ENCODE measurements at regions not wholly inside any gene's neighbourhood (a gene's known extent, or its start where the extent isn't known, plus 50 kb on each side); places are given as distances from the start of the nearest gene placed in this dataset.
"Not testable (repeated sequence)": the region's sequence is repeated elsewhere in the genome, so short reads cannot be mapped to it uniquely, and the experiment has no call there.

DNA sequence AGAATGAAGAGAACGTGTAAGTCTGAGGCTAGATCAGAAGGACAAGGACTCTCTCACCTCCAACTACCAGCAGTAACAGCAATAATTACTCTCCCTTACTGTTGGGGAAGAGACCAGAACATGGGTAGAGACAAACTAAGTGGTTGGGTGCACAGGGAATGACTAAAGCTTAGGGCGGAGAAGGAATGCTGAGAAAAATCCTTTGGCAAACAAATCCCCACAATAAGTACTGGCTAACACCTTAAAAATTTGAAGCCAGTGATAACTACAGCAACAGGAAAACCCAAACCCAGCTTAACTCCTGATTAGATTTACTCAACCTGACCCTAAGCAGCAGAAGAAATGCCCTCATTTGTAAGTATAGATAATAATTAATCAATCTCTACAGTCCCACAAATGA is 759.0 kb downstream of the AACS start:
- DNase-seq = no peak

DNA sequence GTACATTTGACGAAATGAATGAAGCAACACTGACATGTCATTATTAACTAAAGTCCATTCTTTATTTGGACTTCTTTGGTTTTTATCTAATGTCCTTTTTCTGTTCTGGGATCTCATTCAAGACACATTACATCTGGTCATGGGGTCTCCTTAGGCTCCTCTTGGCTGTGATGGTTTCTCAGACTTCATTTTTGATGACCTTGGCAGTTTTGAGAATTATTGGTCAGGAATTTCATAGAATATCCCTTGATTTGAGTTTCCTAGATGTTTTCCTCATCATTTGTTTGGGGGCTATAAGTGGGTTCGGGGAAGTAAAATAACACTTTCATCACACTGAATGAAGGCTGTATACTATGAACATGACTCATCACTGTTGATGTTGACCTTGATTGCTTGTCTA is 770.6 kb downstream of the AACS start:
- no peak for DNase-seq

DNA sequence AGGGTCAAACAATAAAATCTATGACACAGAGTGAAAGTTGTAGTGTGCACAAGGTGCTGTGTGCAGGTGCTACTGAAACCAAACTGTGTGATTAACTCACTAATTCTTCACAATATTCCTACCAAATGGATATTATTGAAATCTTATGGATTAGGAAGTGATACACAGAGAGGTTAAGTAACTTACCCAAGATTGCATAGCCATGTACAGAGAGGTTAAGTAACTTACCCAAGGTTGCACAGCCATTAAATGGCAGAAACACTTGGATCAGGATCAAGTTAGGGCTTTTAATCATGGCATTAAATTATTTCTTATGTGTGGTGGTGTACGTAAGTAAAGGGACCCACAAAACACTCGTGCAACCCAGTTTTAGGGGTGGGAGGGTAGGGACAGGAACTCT is 771.4 kb downstream of the AACS start:
- no peak for DNase-seq

DNA sequence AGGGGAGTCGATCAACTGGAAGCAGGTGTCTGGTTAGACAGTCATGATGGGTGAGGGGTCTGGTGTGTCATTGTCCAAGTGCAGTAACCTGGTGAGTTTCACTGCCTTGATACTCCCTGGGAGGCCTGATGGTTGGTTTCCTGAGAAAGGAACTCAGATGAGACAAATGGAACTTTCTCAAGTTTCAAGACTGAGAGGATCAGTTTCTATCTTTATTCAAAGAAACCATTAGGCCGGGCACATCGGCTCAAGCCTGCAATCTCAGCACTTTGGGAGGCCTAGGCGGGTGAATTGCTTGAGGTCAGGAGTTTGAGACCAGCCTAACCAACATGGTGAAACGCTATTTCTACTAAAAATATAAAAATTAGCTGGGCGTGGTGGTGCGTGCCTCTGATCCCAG is 776.1 kb downstream of the AACS start:
- no peak for DNase-seq

DNA sequence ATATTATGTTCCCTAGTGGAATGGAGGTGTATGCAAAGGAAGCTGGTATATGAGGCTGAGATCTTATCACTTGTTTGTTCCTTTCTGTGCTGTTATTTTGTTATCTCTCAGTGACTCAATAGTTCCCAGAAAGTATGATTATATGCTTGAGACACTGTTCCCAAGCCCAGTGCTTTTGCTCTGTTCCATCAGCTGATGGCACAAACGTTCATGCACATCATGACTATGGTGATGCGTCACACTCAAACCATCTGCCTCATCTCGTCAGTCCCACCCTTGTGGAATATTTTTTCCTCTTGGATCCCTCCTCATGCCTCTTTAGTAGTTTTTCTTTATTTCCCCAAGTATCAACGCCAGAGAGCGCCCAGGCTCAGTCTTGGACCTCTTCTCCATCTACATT is 786.9 kb downstream of the AACS start:
- DNase-seq = no peak

DNA sequence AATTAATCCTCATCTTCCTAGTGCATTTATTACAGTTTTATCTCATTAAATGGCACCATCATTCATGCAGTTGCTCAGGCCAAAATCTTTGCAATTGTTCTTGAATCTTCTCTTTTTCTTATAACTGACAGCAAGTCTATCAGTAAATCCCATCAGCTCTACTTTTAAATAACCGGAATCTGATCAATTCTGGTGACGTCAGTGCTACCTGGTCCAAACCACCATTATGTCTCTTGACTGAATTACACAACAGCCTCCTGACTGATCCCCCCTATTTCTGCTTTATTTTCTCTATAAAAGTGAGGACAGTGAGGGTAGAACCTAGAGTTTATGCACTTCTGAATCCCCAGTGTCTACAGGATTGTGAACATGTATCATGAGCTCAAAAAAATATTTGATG is 787.4 kb downstream of the AACS start:
- DNase-seq = no peak

DNA sequence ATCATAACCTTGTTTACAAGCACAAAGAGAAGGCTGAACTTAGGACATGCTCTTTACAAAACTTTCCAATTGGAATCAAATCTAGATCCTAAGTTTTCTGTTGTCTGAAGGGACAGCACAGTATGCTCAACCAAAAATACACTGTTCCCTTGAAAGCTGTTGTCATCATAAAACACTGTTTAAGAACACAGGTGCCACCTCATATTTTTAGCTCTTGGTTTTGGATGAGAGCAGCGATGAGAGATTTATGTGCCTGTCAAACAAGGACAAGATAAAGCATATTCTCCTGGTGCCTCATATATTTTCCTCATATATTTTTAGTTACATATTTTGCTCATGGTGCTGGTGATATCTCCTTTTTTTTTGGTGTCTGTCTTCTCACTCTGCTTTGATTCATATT is 788.4 kb downstream of the AACS start:
- no peak for DNase-seq

DNA sequence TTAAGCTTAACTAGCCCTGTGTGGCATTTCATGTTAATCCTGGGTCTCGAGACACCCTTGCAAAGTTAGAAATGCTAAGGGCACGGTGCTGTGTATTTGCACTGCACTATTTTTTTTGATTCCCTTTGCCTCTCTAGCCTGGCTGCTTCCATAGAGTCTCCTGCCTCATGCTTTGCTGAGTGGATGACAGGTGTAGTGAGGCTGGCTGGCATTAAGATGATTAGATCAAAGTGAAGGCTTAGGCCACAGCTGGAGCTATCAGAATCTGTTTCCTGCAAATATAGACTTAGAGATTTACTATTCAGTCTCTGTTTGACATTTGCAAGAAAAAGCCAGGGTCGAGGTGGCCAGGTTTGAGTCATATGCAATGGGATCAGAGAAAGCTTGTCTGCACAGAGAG is 791.1 kb downstream of the AACS start:
- no peak for DNase-seq

DNA sequence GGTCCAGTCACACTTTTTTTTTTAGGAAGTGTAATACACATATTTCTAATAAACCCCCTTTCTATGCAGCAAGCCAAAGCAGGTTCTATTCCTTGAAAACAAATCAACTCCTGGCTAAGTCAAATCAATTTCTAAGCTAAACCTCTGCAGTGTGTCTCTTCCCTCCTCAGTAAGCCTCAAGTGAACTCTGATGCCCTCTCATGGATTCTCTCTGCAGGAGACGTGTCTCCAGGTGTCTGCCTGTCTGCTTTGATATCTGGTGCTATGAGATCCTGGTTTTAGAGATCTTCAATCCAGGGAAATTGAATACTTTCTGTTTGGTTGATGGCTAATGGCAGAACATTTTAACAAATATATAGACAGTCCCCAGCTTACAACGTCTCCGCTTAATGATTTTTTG is 791.7 kb downstream of the AACS start:
- no peak for DNase-seq

DNA sequence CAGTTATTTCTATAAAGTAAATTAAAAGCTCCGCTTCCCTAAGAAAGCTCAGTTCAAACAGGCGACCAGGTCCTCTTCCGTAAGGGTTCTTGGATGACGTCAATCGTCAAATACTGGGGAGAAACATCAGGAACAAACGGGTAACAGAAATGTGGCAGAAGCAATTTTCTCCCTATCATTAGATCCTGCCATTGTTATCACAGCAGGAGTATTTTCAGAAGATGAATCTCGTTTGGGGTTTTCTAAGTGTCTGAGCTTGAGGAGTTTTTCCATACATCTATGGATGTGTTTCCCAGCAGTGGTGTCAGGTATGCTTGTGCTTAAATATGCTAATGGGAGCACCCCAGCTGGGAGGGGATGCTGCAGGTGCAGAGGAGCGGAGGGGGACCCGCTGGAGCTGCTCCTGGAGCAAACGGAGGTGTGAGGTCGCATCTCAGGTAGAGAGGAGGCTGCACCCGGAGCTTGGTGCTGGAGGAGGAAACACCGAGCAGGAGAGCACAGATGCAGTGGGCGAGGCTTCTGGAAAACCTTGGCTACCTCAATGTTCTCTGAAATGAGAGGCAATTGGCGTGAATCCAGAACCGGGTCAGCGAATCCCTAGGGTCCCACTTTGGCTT is 795.5 kb downstream of the AACS start:
- no peak for DNase-seq

DNA sequence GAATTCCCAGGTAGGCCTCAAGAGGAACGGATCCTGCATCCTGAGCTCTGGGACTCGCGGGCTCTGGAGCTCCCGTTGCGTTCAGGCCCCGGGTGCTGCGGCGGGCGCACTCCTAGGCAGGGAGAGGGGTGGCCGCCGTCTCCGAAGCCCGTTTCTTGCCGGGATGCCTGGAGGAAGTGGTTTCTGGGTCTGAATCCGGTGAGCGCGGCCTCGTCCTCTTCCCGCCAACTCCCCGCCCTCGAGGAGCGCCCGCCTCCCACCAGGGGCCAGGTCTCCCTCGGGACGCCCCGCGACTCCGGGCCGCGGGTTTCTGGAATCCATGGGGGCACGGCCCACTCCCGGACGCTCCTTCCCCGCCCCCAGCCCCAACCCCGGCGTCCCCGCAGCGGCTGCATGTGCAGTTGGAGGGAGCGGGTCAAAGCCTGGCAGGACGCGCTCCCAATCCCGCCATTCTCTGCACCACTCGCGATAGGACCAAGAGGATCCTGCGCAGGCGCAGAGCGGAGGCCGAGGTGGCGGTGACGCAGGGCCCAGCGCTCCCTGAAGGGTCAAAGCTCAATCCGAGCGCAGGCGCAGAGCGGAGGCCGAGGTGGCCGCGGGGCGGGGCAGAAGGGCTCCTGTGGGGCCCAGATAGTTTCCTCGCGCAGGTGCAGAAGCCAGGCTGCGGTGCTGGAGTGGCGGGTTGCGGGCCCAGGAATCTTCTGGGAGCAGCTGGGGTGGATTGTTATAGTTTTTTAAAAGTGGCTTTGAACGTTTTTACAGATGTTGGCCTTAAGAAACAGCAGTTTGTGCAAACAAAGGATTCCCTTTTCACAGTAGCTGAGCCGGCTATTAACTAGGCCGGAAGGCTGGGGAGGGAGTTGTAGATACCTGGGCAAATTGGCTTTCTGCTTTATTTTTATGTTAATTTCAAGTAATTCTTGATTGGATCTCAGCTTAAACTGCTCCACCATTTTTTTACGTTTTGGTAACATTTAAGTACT is 796.4 kb downstream of the AACS start:
- DNase-seq = no peak

DNA sequence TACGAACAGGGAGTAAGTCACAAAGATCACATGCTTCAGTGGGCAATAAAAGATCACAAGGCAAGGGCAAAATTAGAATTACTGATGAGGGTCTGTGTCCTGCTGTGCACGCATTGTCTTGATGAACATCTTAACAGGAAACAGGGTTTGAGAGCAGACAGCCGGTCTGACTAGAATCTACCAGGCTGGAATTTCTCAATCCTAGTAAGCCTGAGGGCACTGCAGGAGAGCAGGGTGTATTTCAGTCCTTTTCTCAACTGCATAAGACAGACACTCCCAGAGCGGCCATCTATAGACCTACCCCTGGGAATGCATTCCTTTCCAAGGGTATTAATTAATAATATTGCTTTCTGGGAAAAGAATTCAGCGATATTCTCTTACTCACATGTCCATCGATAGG is 800.0 kb downstream of the AACS start:
- not testable (repeated sequence) for DNase-seq

DNA sequence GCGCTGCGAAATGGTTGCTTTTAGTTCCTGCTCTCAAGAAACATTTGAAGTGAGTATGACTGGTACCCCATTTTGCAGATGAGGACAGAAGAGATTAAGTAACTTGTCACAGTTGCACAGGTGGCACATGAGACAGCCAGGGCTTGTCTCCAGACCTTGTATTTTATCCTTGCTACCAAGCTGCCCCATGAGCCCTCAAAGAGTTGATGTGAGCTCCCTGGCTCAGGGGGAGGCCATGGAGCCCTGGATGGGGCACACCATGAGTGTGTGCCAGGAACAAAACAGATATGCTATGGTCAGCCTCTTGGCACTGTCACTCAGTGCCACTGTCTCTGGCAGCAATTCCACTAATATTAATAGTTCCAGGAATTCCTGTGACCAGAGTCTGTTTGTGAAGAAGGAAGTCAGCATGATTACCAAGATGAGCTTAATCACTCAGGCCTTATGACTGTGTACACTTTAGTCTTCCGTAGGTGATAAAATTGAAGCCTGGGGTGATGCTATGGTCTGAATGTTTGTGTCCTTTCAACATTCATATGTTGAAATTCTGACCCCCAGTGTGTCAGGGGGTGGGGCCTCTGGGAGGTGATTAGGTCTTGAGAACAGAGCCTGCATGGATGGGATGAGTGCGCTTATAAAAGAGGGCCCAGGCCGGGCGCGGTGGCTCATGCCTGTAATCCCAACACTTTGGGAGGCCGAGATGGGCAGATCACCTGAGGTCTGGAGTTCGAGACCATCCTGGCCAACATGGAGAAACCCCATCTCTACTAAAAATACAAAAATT is 806.8 kb downstream of the AACS start:
- DNase-seq = no peak

DNA sequence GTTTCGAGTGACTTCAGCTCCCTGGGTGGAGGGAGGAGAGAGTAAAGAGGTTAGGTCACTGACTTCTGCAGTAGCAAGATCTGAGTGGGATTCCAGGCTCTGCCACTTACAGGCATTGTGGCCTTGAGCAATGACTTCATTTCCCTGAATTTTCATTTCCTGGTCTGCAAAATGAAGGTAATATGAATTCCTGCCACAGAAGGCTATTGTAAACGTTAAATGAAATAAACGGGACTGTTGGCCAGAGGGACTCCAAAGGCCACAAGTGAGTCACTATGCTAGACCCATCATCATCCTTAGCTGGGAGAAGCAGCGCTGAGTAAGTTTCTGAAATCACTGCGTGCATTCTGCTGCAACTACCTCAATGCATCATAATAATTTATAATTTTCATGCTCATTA is 807.8 kb downstream of the AACS start:
- DNase-seq = no peak

DNA sequence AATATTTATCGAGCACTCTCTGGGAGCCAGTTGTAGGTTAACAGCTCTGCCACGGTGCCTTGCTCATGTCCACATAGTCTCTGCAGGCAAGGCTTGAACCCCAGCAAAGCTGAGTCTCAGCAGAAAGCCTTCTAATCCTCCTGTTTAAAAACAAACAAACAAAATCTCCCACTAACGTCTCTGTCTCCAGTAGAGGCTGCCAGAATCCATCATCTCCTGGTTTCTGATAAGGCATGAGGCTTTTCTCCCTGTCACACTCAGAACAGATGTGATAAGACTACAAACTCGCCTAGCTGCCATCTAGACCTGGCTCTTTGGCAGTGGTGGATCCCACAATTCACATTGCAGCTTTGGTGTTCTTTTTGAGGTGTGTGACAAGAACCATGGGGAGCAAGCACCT is 813.2 kb downstream of the AACS start:
- no peak for DNase-seq

DNA sequence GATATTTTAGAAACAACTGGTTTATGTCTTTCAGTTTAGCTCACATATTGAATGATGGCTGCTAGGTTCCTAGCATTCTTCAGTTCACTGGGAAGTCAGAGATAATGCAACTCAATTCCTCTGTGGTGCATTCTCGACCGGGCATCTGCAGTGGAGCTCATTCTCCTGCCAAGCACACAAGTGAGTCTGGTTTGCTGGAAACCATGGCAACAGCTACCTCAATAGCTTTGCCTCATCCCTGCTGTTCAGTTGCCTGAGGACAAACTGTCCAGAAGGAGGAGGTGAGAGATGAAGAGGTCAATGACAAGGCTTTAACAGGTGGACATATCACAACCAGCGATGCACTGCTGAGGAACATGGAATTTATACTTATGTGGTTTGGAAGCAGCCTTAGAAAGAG is 816.9 kb downstream of the AACS start:
- no peak for DNase-seq

DNA sequence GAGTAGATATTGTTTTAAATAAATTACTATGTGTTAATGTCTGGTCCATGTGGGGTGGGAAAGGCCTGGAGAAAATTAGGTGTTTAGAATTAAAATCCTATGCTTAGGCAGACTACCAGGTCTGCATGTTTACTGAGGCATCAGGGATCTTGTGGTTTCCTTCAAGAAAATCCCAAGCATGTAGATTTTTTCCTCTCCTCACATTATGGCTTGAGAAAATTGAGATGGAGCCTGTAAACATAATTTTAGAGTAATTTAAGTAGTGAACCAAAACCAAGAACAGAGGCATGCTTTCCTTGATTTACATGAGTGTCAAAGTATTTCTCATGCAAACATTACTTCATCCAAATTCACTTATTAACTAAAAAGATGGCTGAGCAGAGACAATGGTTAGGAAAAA is 823.7 kb downstream of the AACS start:
- DNase-seq = no peak

DNA sequence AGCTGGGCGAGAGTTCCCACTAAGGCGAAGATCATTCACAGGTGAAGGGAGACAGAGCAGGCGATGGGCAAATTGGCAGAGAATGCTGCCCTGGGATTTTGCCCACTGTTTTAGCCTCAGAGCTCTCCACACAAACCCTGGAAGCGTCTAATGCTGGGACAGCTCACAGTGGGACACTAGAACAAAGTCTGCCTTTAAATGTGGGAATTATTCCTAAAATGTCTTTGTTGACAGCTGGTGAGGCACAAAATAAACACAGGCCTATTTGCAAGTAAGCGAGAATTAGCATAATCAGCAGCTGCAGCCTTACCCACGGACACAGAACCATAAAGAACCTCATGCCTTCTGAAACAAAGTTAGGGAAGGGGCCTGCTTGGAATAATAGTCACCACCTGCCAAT is 824.5 kb downstream of the AACS start:
- no peak for DNase-seq

DNA sequence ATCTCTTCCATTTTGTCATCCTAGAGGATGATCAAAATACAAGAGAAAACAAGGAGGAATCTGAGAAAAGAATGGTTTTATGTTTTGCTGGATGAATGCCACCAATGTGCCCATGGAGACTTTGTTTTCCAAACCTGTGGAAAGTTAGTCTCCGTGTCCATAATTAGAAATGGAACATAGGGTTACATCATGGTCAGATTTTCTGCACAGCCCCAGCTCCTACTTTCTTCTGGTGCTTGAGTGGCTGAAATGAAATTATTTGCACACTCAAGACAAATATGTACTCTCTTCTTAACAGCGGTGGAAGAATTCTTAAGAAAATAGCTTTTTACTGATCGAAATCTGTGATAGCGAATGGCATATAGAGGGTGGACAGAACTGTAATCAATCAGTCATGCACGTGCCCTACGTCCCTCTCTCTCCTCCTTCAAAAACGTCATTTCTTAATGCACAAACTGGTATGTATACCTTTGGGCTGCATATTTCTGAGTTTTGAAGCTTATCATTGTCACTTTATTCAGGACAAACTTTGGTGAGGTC is 825.2 kb downstream of the AACS start:
- DNase-seq = no peak

DNA sequence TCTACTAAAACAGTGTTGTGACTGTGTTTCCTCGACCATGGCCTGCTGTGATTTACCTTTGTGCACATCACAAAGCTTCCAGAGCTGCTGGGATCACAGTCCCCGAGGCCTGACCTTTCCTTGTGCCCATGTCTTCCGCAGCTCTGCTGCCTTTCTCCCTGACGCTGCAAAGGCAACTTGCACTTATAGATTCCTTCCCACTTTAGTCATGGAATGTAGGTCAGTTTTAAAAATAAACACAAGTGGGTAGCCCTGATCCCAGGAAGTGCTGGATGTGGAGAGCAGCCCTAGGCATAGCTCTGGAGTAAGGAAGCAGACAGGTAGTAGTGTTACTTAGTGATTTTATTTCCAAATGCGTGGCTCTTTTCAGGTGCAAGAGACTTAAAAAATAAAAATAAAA is 825.7 kb downstream of the AACS start:
- DNase-seq = no peak

DNA sequence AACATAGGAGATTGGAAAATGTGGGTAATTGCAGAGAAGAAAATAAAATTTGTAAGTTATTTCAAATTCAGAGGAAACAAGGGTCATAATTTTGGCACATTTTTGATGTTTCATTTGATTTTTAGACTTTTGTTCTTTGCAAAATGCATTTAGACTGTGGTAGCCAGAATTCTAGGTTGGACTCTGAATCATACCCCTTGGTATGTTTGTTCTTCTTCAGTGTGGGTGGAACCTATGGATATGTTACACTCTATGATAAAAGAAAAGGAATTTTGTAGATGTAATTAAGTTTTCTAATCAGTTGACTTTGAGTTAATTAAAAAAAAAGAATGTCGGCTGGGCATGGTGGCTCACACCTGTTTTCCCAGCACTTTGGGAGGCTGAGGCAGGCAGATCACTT is 827.0 kb downstream of the AACS start:
- DNase-seq = no peak

DNA sequence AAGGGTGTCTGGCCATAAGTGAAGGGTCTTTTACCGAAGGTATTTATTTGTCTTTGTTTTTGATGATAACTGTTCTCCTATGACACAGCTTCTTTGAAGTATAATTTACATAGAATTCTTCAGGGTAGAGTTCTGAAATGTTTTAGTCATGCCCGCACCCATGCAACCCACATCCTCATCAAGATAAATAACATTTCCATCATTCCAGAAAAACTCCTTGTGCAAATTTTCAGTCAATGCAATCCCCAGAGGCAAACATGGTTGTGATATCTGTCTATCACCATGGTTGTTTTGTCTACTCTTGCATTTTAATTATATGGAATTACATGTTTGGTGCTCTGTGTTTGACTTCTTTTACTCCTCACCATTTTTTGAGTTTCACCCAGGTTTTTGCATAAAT is 837.8 kb downstream of the AACS start:
- DNase-seq = no peak

DNA sequence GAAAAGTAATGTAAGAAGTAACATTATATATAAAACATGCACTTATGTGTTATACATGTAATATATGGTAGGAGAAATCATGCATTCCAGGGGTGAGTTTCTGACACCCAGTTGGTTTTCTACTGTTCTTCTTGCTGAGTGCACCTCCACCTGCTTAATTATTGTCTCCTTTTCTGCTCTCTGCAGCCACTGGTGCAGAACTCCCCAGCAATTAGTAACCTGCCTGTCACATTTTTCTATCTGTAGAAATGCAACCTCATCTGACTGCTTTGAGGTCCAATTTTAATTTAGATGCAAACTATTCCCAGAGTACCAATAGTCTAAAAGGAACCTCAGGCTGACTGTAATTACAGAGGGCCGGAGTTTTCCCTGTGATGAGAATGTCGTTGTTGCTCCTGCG is 842.1 kb downstream of the AACS start:
- no peak for DNase-seq

All from NCI-H510A treated with DMSO at 0.1 percent for 48 hours (cell line).